ENCODE measurements at regions not wholly inside any gene's neighbourhood (a gene's known extent, or its start where the extent isn't known, plus 50 kb on each side); places are given as distances from the start of the nearest gene placed in this dataset.
"Not testable (repeated sequence)": the region's sequence is repeated elsewhere in the genome, so short reads cannot be mapped to it uniquely, and the experiment has no call there.

DNA sequence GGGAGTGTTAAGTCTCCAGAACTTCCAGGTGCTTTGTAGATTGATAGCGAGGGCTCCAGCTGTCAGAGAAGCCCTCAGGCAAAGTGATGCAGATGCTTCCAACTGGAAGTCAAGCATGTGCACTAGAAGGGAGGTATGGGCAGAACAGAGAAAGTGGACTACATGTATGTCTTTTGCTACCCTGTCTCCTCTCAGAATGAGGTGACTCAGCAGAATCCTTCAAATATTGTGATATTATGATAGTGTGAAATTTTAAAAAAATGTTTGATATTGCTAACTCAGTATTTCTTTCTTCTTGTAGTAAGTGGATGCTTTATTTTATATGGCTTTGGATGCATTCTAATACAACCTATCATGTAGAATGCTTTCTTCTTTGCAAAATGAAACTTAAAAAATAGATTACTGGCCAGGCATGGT is 138.9 kb upstream of the SVIL start:
- H3K79me1 ChIP-seq (ENCODE audit: low read depth, low read length), result no peaks in the 10 kb centered on the region
- H2BK15ac ChIP-seq (ENCODE audit: low read length), result no peak overlapping the region
- H2BK120ac ChIP-seq (ENCODE audit: low read depth, low read length), result no peak overlapping the region
- H3K27me3 ChIP-seq (ENCODE audit: control insufficient read depth in 3 of 3, insufficient read depth in 3 of 3, low read depth in 1 of 3, low read length in 3 of 3), result no peaks in the 10 kb centered on the region
- no peak overlapping the region for H3K4me2 ChIP-seq (ENCODE audit: insufficient read depth, low read length, poor library complexity, severe bottlenecking)
- H3K4me1 ChIP-seq (ENCODE audit: control insufficient read depth in 2 of 2, insufficient read depth in 1 of 2, low read depth in 1 of 2, low read length in 2 of 2), result no peaks in the 10 kb centered on the region
- no peak overlapping the region for H3K23ac ChIP-seq (ENCODE audit: low read depth, low read length, poor library complexity)
- no peaks in the 10 kb centered on the region for H3K9me3 ChIP-seq (replicated peaks in 1 of 2; ENCODE audit: control insufficient read depth in 2 of 2, insufficient read depth in 1 of 2, low read depth in 1 of 2, low read length in 2 of 2)
- no peak overlapping the region for H3K4me3 ChIP-seq (ENCODE audit: low read length in 2 of 2)
- no peak overlapping the region for H2AFZ ChIP-seq (ENCODE audit: low read length)
- H3K4ac ChIP-seq (ENCODE audit: low read length), result no peak overlapping the region
- H3K36me3 ChIP-seq (replicated peaks in 1 of 2; ENCODE audit: control insufficient read depth in 2 of 2, insufficient read depth in 2 of 2, low read length in 2 of 2), result no peaks in the 10 kb centered on the region
- no peak overlapping the region for H3K18ac ChIP-seq (ENCODE audit: low read length)
- H2BK12ac ChIP-seq (ENCODE audit: low read length), result no peak overlapping the region
- no CpG with 5 or more reads among the region's 1 CpG for WGBS, 2 donors (ENCODE audit: extremely low coverage in 2 of 2, insufficient read length in 2 of 2, insufficient replicate concordance in 1 of 2)
- no peak overlapping the region for H3K9ac ChIP-seq (ENCODE audit: low read depth, low read length, poor library complexity)
- H4K91ac ChIP-seq (ENCODE audit: low read depth, low read length, poor library complexity), result no peak overlapping the region
- H2BK5ac ChIP-seq (ENCODE audit: low read length), result no peak overlapping the region
- no peak overlapping the region for H3K27ac ChIP-seq (replicated peaks; ENCODE audit: low read length)
- H4K8ac ChIP-seq (ENCODE audit: low read depth, low read length), result no peak overlapping the region
- no peak overlapping the region for H2AK5ac ChIP-seq (ENCODE audit: low read depth, low read length)
- DNase-seq (ENCODE audit: low spot score), result no peak
- no peak overlapping the region for H3K14ac ChIP-seq (ENCODE audit: low read length)

- no peaks in the 10 kb centered on the region for H3K79me1 ChIP-seq (ENCODE audit: low read depth, low read length)
- H3K27me3 ChIP-seq (ENCODE audit: control insufficient read depth in 3 of 3, insufficient read depth in 3 of 3, low read depth in 1 of 3, low read length in 3 of 3), result no peaks in the 10 kb centered on the region
Measured at GRCh38 chr10:29772403-29772802, 137.6 kb upstream of the SVIL start.

DNA sequence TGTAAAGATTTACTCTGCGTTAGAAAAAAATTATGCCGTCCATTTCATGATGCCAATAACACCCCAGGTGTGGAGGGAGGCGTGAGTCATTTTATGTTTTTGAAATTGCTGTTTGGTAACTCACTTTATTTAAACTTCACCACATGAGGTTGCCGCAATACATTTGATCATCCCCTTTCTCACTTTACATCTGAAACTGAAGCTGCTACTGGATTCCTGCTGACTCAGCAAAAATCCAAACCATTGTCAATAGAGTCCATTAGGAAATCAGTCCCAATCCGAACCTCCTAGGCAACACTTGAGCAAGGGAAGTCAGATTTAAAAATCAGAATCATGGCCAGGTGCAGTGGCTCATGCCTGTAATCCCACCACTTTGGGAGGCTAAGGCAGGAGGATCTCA is 136.6 kb upstream of the SVIL start:
- no peak overlapping the region for H2AK5ac ChIP-seq (ENCODE audit: low read depth, low read length)
- no peak overlapping the region for H4K91ac ChIP-seq (ENCODE audit: low read depth, low read length, poor library complexity)
- no peak overlapping the region for H2BK120ac ChIP-seq (ENCODE audit: low read depth, low read length)
- H2BK5ac ChIP-seq (ENCODE audit: low read length), result no peak overlapping the region
- no peak overlapping the region for H2BK15ac ChIP-seq (ENCODE audit: low read length)
- WGBS, 2 donors (ENCODE audit: extremely low coverage in 2 of 2, insufficient read length in 2 of 2, insufficient replicate concordance in 1 of 2), result no CpG with 5 or more reads among the region's 5 CpGs
- DNase-seq (ENCODE audit: low spot score), result no peak
- no peak overlapping the region for H3K4me2 ChIP-seq (ENCODE audit: insufficient read depth, low read length, poor library complexity, severe bottlenecking)
- H3K27me3 ChIP-seq (ENCODE audit: control insufficient read depth in 3 of 3, insufficient read depth in 3 of 3, low read depth in 1 of 3, low read length in 3 of 3), result peaks cover 0 to 4% (median 0%) of the 10 kb centered on the region in 3 experiments
- no peaks in the 10 kb centered on the region for H3K9me3 ChIP-seq (replicated peaks in 1 of 2; ENCODE audit: control insufficient read depth in 2 of 2, insufficient read depth in 1 of 2, low read depth in 1 of 2, low read length in 2 of 2)
- no peak overlapping the region for H3K4me3 ChIP-seq (ENCODE audit: low read length in 2 of 2)
- H2AFZ ChIP-seq (ENCODE audit: low read length), result no peak overlapping the region
- no peak overlapping the region for H3K23ac ChIP-seq (ENCODE audit: low read depth, low read length, poor library complexity)
- H3K14ac ChIP-seq (ENCODE audit: low read length), result no peak overlapping the region
- no peak overlapping the region for H3K9ac ChIP-seq (ENCODE audit: low read depth, low read length, poor library complexity)
- H3K36me3 ChIP-seq (replicated peaks in 1 of 2; ENCODE audit: control insufficient read depth in 2 of 2, insufficient read depth in 2 of 2, low read length in 2 of 2), result no peaks in the 10 kb centered on the region
- H3K79me1 ChIP-seq (ENCODE audit: low read depth, low read length), result no peaks in the 10 kb centered on the region
- no peak overlapping the region for H3K27ac ChIP-seq (replicated peaks; ENCODE audit: low read length)
- H4K8ac ChIP-seq (ENCODE audit: low read depth, low read length), result no peak overlapping the region
- H2BK12ac ChIP-seq (ENCODE audit: low read length), result no peak overlapping the region
- H3K4ac ChIP-seq (ENCODE audit: low read length), result no peak overlapping the region
- peaks cover 0 to 2% of the 10 kb centered on the region in 2 donors for H3K4me1 ChIP-seq (ENCODE audit: control insufficient read depth in 2 of 2, insufficient read depth in 1 of 2, low read depth in 1 of 2, low read length in 2 of 2)
- no peak overlapping the region for H3K18ac ChIP-seq (ENCODE audit: low read length)

More at GRCh38 chr10:29772403-29772802, 137.6 kb upstream of the SVIL start:
- Histone ChIP-seq H2BK120ac (ENCODE audit: low read depth, low read length) (no peak overlapping the region), H2BK12ac (ENCODE audit: low read length) (no peak overlapping the region), H3K9ac (ENCODE audit: low read depth, low read length, poor library complexity) (no peak overlapping the region), H2AFZ (ENCODE audit: low read length) (no peak overlapping the region), H2AK5ac (ENCODE audit: low read depth, low read length) (no peak overlapping the region), H3K4ac (ENCODE audit: low read length) (no peak overlapping the region), H4K8ac (ENCODE audit: low read depth, low read length) (no peak overlapping the region), H2BK15ac (ENCODE audit: low read length) (no peak overlapping the region), H2BK5ac (ENCODE audit: low read length) (no peak overlapping the region), H4K91ac (ENCODE audit: low read depth, low read length, poor library complexity) (no peak overlapping the region), H3K4me2 (ENCODE audit: insufficient read depth, low read length, poor library complexity, severe bottlenecking) (no peak overlapping the region), H3K27ac (replicated peaks; ENCODE audit: low read length) (no peak overlapping the region), H3K36me3 (replicated peaks in 1 of 2; ENCODE audit: control insufficient read depth in 2 of 2, insufficient read depth in 2 of 2, low read length in 2 of 2) (no peaks in the 10 kb centered on the region), H3K14ac (ENCODE audit: low read length) (no peak overlapping the region), H3K4me3 (ENCODE audit: low read length in 2 of 2) (no peak overlapping the region), H3K4me1 (ENCODE audit: control insufficient read depth in 2 of 2, insufficient read depth in 1 of 2, low read depth in 1 of 2, low read length in 2 of 2) (peaks cover 0 to 2% of the 10 kb centered on the region in 2 donors), H3K18ac (ENCODE audit: low read length) (no peak overlapping the region), H3K23ac (ENCODE audit: low read depth, low read length, poor library complexity) (no peak overlapping the region), H3K9me3 (replicated peaks in 1 of 2; ENCODE audit: control insufficient read depth in 2 of 2, insufficient read depth in 1 of 2, low read depth in 1 of 2, low read length in 2 of 2) (no peaks in the 10 kb centered on the region)
- no peak for DNase-seq (ENCODE audit: low spot score)
- no CpG with 5 or more reads among the region's 5 CpGs for WGBS, 2 donors (ENCODE audit: extremely low coverage in 2 of 2, insufficient read length in 2 of 2, insufficient replicate concordance in 1 of 2)

GRCh38 chr10:29769277-29769676 is 134.5 kb upstream of the SVIL start:
- not testable (repeated sequence) for H3K79me1 ChIP-seq (ENCODE audit: low read depth, low read length); H3K9me3 ChIP-seq (replicated peaks in 1 of 2; ENCODE audit: control insufficient read depth in 2 of 2, insufficient read depth in 1 of 2, low read depth in 1 of 2, low read length in 2 of 2); H3K36me3 ChIP-seq (replicated peaks in 1 of 2; ENCODE audit: control insufficient read depth in 2 of 2, insufficient read depth in 2 of 2, low read length in 2 of 2); H3K4ac ChIP-seq (ENCODE audit: low read length); DNase-seq (ENCODE audit: low spot score); H3K14ac ChIP-seq (ENCODE audit: low read length); H3K4me3 ChIP-seq (ENCODE audit: low read length in 2 of 2); H2BK15ac ChIP-seq (ENCODE audit: low read length); H2BK120ac ChIP-seq (ENCODE audit: low read depth, low read length); H2BK12ac ChIP-seq (ENCODE audit: low read length); H3K9ac ChIP-seq (ENCODE audit: low read depth, low read length, poor library complexity); H3K4me2 ChIP-seq (ENCODE audit: insufficient read depth, low read length, poor library complexity, severe bottlenecking); H3K4me1 ChIP-seq (ENCODE audit: control insufficient read depth in 2 of 2, insufficient read depth in 1 of 2, low read depth in 1 of 2, low read length in 2 of 2); H2BK5ac ChIP-seq (ENCODE audit: low read length); H3K27me3 ChIP-seq (ENCODE audit: control insufficient read depth in 3 of 3, insufficient read depth in 3 of 3, low read depth in 1 of 3, low read length in 3 of 3); H3K18ac ChIP-seq (ENCODE audit: low read length); H3K23ac ChIP-seq (ENCODE audit: low read depth, low read length, poor library complexity); H4K8ac ChIP-seq (ENCODE audit: low read depth, low read length); H2AK5ac ChIP-seq (ENCODE audit: low read depth, low read length); H4K91ac ChIP-seq (ENCODE audit: low read depth, low read length, poor library complexity); H3K27ac ChIP-seq (replicated peaks; ENCODE audit: low read length); H2AFZ ChIP-seq (ENCODE audit: low read length)
- no CpG with 5 or more reads among the region's 4 CpGs for WGBS, 2 donors (ENCODE audit: extremely low coverage in 2 of 2, insufficient read length in 2 of 2, insufficient replicate concordance in 1 of 2)

All from neuronal stem cell (in vitro differentiated cells).